PC-3 (cell line): ENCODE measurements at regions not wholly inside any gene's neighbourhood (a gene's known extent, or its start where the extent isn't known, plus 50 kb on each side); places are given as distances from the start of the nearest gene placed in this dataset.

Experiments used
- EZH2 ChIP-seq: fragments of 300-600 bp; sonication (generic); IDR thresholded peaks from one replicate; pipeline ENCODE4 v1.6.1; 2017; ENCODE audit warnings: antibody characterized with exemption, mild to moderate bottlenecking, low read length; ENCODE audit not compliant: unreplicated experiment
- EZH2phosphoT487 ChIP-seq: fragments of 300-600 bp; sonication (generic); IDR thresholded peaks from 2 replicates; pipeline ENCODE4 v1.6.1; 2018; ENCODE audit warnings: mild to moderate bottlenecking, antibody characterized with exemption, low read length, borderline replicate concordance
- TF ChIP-seq, protein P1 (sequence below): fragments of 300-600 bp; sonication (generic); conservative IDR thresholded peaks from 2 replicates; pipeline ENCODE4 v1.5.1; 2017; ENCODE audit warnings: antibody characterized with exemption, low read depth, mild to moderate bottlenecking, low read length

DNA sequence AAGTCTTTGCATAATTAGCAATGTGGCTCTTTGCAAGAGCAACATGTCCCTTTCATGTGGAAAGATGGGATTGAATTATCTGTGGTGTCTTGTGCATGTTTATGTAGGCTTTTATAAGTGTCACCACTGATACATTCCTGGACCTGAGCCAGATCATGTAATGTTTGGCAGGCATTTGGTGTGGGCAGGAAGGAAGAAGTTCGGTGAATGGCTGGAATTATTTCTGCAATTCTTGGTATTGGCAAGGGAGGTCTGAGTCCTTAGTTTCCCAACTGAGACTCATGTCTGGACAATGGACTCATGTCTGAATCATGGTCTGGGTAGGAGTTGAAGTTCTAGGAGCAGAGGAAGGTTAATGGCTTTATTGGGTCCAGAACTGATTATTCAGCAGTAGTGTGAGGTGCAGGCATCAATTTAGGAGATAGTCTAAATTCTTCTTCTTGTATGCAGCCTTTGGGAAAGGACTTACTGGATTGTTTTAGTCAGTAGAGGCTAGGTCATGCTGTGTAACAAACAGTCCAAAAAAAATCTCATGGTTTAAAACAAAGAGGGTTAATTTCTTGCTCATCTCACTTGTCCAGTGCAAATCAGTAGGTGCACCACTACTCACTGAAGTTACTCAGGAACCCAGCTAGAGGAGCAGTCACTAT, 186.5 kb upstream of the LHX5 start:
- TF ChIP-seq, protein P1, sequence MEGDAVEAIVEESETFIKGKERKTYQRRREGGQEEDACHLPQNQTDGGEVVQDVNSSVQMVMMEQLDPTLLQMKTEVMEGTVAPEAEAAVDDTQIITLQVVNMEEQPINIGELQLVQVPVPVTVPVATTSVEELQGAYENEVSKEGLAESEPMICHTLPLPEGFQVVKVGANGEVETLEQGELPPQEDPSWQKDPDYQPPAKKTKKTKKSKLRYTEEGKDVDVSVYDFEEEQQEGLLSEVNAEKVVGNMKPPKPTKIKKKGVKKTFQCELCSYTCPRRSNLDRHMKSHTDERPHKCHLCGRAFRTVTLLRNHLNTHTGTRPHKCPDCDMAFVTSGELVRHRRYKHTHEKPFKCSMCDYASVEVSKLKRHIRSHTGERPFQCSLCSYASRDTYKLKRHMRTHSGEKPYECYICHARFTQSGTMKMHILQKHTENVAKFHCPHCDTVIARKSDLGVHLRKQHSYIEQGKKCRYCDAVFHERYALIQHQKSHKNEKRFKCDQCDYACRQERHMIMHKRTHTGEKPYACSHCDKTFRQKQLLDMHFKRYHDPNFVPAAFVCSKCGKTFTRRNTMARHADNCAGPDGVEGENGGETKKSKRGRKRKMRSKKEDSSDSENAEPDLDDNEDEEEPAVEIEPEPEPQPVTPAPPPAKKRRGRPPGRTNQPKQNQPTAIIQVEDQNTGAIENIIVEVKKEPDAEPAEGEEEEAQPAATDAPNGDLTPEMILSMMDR, result no peak
- TF ChIP-seq EZH2 (no peak), EZH2phosphoT487 (no peak)
